HG03571 (cell line): ENCODE measurements at regions not wholly inside any gene's neighbourhood (a gene's known extent, or its start where the extent isn't known, plus 50 kb on each side); places are given as distances from the start of the nearest gene placed in this dataset.
"Not testable (repeated sequence)": the region's sequence is repeated elsewhere in the genome, so short reads cannot be mapped to it uniquely, and the experiment has no call there.

Experiments
- ATAC-seq: cut with Tn5 transposase; IDR thresholded peaks from one replicate; pipeline ENCODE4 v1.9.1; 2021; ENCODE audit not compliant: unreplicated experiment

- no peak for ATAC-seq
These were observed 70.6 kb downstream of the RSL24D1 start for GRCh38 chr15:55126111-55126510.

GRCh38 chr15:55124616-55125015, 72.1 kb downstream of the RSL24D1 start:
- ATAC-seq: no peak

- no peak for ATAC-seq
These were observed 78.3 kb downstream of the RSL24D1 start for GRCh38 chr15:55118344-55118870.

GRCh38 chr15:55116636-55117035, 80.1 kb downstream of the RSL24D1 start:
- no peak for ATAC-seq

- ATAC-seq: no peak
These were observed 83.0 kb downstream of the RSL24D1 start for GRCh38 chr15:55113736-55114135.

- no peak for ATAC-seq
These were observed 84.0 kb downstream of the RSL24D1 start for GRCh38 chr15:55112706-55113105.

- ATAC-seq: no peak
These were observed 86.3 kb downstream of the RSL24D1 start for GRCh38 chr15:55110446-55110845.

- ATAC-seq: no peak
These were observed 87.8 kb downstream of the RSL24D1 start for GRCh38 chr15:55108858-55109518.

- ATAC-seq: no peak
These were observed 88.3 kb downstream of the RSL24D1 start for GRCh38 chr15:55108448-55108847.

- ATAC-seq: no peak
These were observed 90.6 kb downstream of the RSL24D1 start for GRCh38 chr15:55106155-55106554.

- no peak for ATAC-seq
These were observed 102.6 kb downstream of the RSL24D1 start for GRCh38 chr15:55094136-55094535.

- no peak for ATAC-seq
These were observed 108.5 kb downstream of the RSL24D1 start for GRCh38 chr15:55088207-55088606.

- ATAC-seq: no peak
These were observed 112.1 kb downstream of the RSL24D1 start for GRCh38 chr15:55084673-55085072.

- no peak for ATAC-seq
These were observed 112.5 kb downstream of the RSL24D1 start for GRCh38 chr15:55084216-55084615.

- ATAC-seq: not testable (repeated sequence)
These were observed 119.7 kb downstream of the RSL24D1 start for GRCh38 chr15:55077052-55077451.

GRCh38 chr15:55074431-55074830, 122.3 kb downstream of the RSL24D1 start:
- no peak for ATAC-seq

- not testable (repeated sequence) for ATAC-seq
These were observed 132.8 kb downstream of the RSL24D1 start for GRCh38 chr15:55063970-55064369.

- ATAC-seq: no peak
These were observed 135.9 kb downstream of the RSL24D1 start for GRCh38 chr15:55060836-55061235.

- ATAC-seq: no peak
These were observed 140.2 kb downstream of the RSL24D1 start for GRCh38 chr15:55056500-55056899.

- ATAC-seq: no peak
These were observed 152.6 kb downstream of the RSL24D1 start for GRCh38 chr15:55044162-55044561.

GRCh38 chr15:55037071-55037470, 159.7 kb downstream of the RSL24D1 start:
- no peak for ATAC-seq

GRCh38 chr15:55035749-55036148, 161.0 kb downstream of the RSL24D1 start:
- no peak for ATAC-seq

- ATAC-seq: no peak
These were observed 163.2 kb downstream of the RSL24D1 start for GRCh38 chr15:55033574-55033973.
